ENCODE measurements at regions not wholly inside any gene's neighbourhood (a gene's known extent, or its start where the extent isn't known, plus 50 kb on each side); places are given as distances from the start of the nearest gene placed in this dataset.
"Not testable (repeated sequence)": the region's sequence is repeated elsewhere in the genome, so short reads cannot be mapped to it uniquely, and the experiment has no call there.

DNA sequence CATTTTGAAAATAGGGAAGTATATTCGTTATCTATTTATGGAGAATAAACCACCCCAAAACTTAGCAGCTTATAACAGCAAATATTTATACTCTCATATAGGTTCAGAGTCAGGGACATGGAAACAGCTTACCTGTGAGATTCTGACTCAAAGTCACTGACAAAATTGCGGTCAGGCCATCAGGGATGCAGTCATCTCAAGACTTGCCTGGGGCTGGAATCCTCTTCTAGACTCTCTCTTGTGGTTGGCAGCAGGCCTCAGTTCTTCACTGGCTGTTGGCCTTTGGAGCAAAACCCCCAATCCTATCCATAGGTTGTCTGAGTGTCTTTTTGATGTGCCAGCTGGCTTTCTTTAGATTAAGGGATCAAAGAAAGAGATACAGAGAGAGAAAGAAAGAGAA lies 275.6 kb downstream of the SEC61B start:
- no peaks in the 10 kb centered on the region for H3K27me3 ChIP-seq (ENCODE audit: control insufficient read depth, insufficient read depth, low read length)
- no peaks in the 10 kb centered on the region for H3K9me3 ChIP-seq (ENCODE audit: control insufficient read depth, insufficient read depth, low read length)
- no peak overlapping the region for H3K9ac ChIP-seq (ENCODE audit: low read depth, low read length)
- H3K4me3 ChIP-seq (ENCODE audit: low read depth, low read length), result no peak overlapping the region
- no peaks in the 10 kb centered on the region for H3K4me1 ChIP-seq (ENCODE audit: control insufficient read depth, insufficient read depth, low read length)
- no peaks in the 10 kb centered on the region for H3K36me3 ChIP-seq (ENCODE audit: control insufficient read depth, insufficient read depth, low read length)

DNA sequence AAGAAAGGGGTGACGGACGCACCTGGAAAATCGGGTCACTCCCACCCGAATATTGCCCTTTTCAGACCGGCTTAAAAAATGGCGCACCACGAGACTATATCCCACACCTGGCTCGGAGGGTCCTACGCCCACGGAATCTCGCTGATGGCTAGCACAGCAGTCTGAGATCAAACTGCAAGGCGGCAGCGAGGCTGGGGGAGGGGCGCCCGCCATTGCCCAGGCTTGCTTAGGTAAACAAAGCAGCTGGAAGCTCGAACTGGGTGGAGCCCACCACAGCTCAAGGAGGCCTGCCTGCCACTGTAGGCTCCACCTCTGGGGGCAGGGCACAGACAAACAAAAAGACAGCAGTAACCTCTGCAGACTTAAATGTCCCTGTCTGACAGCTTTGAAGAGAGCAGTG lies 276.9 kb downstream of the SEC61B start:
- not testable (repeated sequence) for H3K27me3 ChIP-seq (ENCODE audit: control insufficient read depth, insufficient read depth, low read length); H3K4me1 ChIP-seq (ENCODE audit: control insufficient read depth, insufficient read depth, low read length); H3K4me3 ChIP-seq (ENCODE audit: low read depth, low read length); H3K9me3 ChIP-seq (ENCODE audit: control insufficient read depth, insufficient read depth, low read length); H3K36me3 ChIP-seq (ENCODE audit: control insufficient read depth, insufficient read depth, low read length); H3K9ac ChIP-seq (ENCODE audit: low read depth, low read length)

DNA sequence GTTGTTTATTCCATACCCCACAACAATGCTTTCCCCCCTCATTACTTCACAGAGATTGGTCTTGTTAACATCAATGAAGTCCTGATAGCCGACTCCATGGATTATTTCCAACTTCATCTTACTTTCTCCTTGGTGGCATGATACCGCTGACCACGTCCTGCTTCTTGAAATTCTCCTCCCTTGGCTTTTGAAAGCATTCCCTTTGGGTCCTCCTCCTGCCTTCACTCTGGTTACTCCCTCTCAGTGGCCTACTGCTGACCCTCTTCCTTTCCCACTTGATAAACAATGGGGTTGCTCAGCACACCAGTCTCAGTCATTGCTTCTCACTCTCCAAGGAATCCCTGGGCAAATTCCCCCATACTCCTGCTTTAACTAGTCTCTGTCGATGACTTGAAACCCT lies 283.9 kb downstream of the SEC61B start:
- H3K27me3 ChIP-seq (ENCODE audit: control insufficient read depth, insufficient read depth, low read length), result no peaks in the 10 kb centered on the region
- H3K36me3 ChIP-seq (ENCODE audit: control insufficient read depth, insufficient read depth, low read length), result no peaks in the 10 kb centered on the region
- H3K4me3 ChIP-seq (ENCODE audit: low read depth, low read length), result no peak overlapping the region
- no peak overlapping the region for H3K9ac ChIP-seq (ENCODE audit: low read depth, low read length)
- H3K4me1 ChIP-seq (ENCODE audit: control insufficient read depth, insufficient read depth, low read length), result no peaks in the 10 kb centered on the region
- H3K9me3 ChIP-seq (ENCODE audit: control insufficient read depth, insufficient read depth, low read length), result no peaks in the 10 kb centered on the region

DNA sequence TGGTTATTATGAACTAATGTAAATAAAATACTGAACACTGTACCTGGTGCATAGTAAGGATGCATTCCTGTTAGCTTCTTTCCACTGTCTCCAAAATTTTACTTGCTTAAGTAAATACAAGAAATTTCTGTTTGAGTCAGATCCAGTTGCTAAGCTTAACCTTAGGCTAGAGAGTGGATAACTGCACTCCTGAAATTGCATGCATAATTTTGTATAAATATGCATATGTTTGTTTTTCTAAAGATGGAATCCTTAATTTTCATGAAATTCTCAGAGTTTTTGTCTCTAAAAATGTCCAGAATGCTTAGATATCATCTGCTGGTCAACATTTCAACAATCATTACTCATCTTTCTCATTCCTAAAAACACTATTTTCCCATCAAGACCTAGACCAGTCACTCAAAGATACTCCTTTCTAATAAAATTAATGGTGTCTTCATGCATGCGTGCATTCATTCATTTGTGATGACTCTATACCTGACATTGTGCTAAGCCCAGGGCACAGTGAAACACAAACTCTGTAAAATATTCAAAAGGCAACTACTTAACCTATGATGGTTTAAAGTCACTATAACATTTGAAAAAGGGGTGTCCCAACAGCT lies 284.8 kb downstream of the SEC61B start:
- no peaks in the 10 kb centered on the region for H3K4me1 ChIP-seq (ENCODE audit: control insufficient read depth, insufficient read depth, low read length)
- H3K27me3 ChIP-seq (ENCODE audit: control insufficient read depth, insufficient read depth, low read length), result no peaks in the 10 kb centered on the region
- H3K9ac ChIP-seq (ENCODE audit: low read depth, low read length), result no peak overlapping the region
- no peak overlapping the region for H3K4me3 ChIP-seq (ENCODE audit: low read depth, low read length)
- no peaks in the 10 kb centered on the region for H3K9me3 ChIP-seq (ENCODE audit: control insufficient read depth, insufficient read depth, low read length)
- no peaks in the 10 kb centered on the region for H3K36me3 ChIP-seq (ENCODE audit: control insufficient read depth, insufficient read depth, low read length)

DNA sequence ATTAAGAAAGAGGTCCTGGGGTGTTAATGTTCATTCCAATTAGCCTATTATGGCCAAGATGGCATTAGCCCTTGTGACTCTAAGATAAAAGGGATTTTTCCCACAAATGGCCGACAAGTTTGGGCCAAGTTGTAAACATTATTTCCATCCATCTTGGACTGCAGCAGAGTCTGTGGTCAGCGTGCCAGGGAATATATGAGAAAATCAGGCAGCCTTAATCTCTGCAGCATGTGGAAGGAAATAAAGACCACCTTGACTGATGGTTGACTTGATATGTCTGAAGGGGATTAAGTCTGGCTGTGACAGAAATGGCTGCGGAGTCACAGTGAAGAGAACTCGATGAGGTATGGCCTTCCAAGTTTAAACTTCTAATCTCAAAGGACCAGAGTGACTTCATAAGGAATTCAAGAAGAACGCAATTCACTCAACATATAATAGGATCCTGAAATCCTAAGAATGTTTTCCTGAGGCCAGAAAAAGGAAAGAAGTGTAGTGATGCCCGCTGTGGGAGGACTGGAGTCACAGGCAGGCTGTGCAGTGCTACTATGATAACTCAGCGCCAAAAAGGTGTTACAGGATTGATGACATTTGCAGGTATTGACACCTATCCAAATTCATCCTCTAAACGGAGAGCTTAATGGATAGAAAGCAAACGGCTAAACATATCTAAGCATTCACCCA lies 287.1 kb downstream of the SEC61B start:
- Histone ChIP-seq H3K36me3 (ENCODE audit: control insufficient read depth, insufficient read depth, low read length) (no peaks in the 10 kb centered on the region), H3K9me3 (ENCODE audit: control insufficient read depth, insufficient read depth, low read length) (no peaks in the 10 kb centered on the region), H3K4me3 (ENCODE audit: low read depth, low read length) (no peak overlapping the region), H3K27me3 (ENCODE audit: control insufficient read depth, insufficient read depth, low read length) (no peaks in the 10 kb centered on the region), H3K9ac (ENCODE audit: low read depth, low read length) (no peak overlapping the region), H3K4me1 (ENCODE audit: control insufficient read depth, insufficient read depth, low read length) (no peaks in the 10 kb centered on the region)

DNA sequence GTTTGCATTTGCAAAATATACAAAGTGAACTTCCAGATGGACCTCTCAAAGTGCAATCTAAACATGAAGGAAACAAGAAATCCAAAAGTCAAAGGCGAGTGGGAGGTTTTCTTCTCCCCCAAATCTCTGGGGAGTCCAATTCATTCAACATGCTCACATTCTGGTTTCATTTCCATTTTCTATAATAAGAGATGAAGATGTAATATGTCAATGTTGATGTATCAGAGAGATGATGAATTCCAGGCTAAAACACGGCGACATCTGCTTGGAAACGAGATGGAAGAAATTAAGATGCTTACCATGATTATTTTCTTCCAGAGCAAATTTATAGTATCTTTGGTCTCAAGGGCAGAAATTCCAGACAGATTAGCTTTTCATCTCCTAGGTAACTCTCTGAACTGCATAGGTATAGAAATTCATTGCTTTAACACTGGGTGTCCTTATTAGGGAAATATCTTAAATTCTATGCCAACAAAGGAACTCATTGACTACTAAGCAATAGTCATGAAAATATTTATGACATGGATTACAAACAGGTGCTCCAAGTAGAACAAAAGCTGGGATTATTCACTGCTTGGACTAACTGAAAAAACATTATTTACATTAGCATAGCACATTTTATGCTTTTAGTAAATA lies 287.9 kb downstream of the SEC61B start:
- H3K36me3 ChIP-seq (ENCODE audit: control insufficient read depth, insufficient read depth, low read length), result no peaks in the 10 kb centered on the region
- no peaks in the 10 kb centered on the region for H3K4me1 ChIP-seq (ENCODE audit: control insufficient read depth, insufficient read depth, low read length)
- no peaks in the 10 kb centered on the region for H3K27me3 ChIP-seq (ENCODE audit: control insufficient read depth, insufficient read depth, low read length)
- H3K4me3 ChIP-seq (ENCODE audit: low read depth, low read length), result no peak overlapping the region
- no peaks in the 10 kb centered on the region for H3K9me3 ChIP-seq (ENCODE audit: control insufficient read depth, insufficient read depth, low read length)
- no peak overlapping the region for H3K9ac ChIP-seq (ENCODE audit: low read depth, low read length)

DNA sequence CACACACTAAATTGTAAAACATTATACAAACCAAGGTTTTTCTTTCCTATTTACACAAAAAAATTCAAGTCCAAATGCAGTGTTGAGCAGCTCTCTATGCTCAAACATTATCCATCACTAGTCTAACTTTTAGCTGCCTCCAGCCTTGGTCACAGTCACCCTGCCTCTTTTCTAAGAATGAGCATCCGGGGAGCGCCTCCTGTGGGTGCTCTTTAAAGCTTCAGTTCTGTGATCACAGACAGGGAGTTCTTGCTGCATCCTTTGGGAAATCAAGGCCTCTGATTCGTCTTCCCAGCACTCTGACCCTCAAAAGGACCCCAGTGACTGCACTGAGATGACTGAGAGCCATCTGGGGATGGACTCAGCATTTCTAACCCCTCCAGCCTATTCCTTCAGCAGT lies 289.6 kb downstream of the SEC61B start:
- Histone ChIP-seq H3K4me3 (ENCODE audit: low read depth, low read length) (no peak overlapping the region), H3K9me3 (ENCODE audit: control insufficient read depth, insufficient read depth, low read length) (no peaks in the 10 kb centered on the region), H3K9ac (ENCODE audit: low read depth, low read length) (no peak overlapping the region), H3K4me1 (ENCODE audit: control insufficient read depth, insufficient read depth, low read length) (no peaks in the 10 kb centered on the region), H3K27me3 (ENCODE audit: control insufficient read depth, insufficient read depth, low read length) (no peaks in the 10 kb centered on the region), H3K36me3 (ENCODE audit: control insufficient read depth, insufficient read depth, low read length) (no peaks in the 10 kb centered on the region)

DNA sequence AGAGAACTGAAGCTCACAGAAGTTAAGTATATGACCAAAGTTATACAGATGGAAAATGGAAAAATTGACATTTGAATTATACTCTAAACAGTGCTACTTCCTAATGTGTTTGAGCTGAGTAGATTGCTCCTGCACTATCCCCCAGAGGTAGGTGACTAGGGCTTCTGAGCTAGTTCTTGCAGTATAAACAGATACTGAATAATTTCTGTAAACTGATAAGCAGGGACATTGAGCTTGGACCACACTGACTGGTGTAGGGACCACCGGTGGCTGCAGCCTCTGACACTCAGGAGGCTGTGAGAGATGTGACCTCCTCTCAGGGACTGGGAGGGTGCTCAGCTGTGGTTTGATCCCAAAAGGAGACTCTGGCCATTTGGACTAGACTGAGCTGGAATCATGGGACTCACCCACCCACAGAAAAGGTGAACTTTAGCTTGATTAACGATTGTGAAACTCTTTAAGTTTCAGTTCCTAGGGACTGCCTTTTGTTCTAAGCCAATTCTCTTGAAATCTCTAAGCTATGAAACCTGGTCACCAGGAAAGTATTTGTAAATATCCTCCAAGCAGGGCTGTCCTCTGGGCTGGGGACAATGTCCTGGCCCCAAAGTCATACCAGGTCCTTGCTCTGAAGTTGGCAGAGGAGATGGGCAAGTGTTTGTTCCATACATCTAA lies 291.5 kb downstream of the SEC61B start:
- Histone ChIP-seq H3K9me3 (ENCODE audit: control insufficient read depth, insufficient read depth, low read length) (no peaks in the 10 kb centered on the region), H3K4me1 (ENCODE audit: control insufficient read depth, insufficient read depth, low read length) (no peaks in the 10 kb centered on the region), H3K36me3 (ENCODE audit: control insufficient read depth, insufficient read depth, low read length) (no peaks in the 10 kb centered on the region), H3K4me3 (ENCODE audit: low read depth, low read length) (no peak overlapping the region), H3K27me3 (ENCODE audit: control insufficient read depth, insufficient read depth, low read length) (no peaks in the 10 kb centered on the region), H3K9ac (ENCODE audit: low read depth, low read length) (no peak overlapping the region)

DNA sequence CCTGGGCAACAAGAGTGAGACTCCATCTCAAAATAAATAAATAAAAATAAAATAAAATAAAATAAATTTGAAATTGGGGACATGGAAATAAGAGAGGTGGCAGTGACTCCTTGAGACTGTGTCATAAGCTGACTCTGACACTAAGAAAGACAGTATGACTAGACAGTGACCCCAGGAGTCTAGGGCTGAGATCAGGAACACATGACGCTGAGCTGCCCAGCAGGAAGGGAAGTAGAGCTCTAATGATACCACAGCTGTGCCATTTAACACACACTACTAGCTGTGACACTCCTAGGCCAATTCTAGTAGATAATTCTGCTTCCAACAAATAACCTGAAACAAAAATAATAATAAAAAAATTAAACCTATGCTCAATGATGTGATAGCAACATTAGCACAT lies 293.0 kb downstream of the SEC61B start:
- Histone ChIP-seq H3K27me3 (ENCODE audit: control insufficient read depth, insufficient read depth, low read length) (no peaks in the 10 kb centered on the region), H3K36me3 (ENCODE audit: control insufficient read depth, insufficient read depth, low read length) (no peaks in the 10 kb centered on the region), H3K4me1 (ENCODE audit: control insufficient read depth, insufficient read depth, low read length) (no peaks in the 10 kb centered on the region)

DNA sequence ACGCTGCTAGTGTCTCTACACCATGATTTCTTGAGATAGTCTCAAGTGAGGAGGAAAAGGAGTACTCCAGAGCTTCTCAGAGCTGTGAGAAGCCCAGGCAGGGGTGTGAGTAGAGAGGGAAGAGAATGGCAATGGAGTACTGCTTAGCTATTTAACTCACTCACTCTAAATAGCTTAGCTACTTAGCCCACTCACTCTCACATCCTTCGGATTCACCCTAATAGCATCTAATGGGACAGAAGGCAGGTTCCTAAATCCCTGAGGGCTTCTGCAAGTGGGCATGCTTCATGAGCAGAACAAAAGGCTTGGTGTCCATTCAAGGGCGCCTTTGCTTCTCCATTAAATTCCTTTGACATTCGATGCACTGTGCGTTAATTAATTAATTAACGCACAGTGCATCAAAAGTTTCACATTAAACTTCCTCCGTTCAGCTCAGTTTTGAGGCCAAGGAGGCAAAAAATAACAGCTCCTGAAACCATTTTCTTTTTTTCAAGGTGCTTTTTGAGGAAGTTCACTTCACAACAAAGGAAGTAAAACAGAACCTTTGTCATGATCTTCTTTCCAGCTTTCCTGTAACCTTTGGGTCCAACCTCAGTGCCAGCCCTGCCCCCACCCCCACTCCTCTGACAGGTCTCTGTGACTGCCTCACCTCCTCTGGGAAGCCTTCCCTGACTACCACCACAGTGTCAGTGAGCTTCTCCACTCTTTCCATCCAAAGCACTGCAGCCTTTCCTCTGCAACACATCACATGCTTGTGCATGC lies 294.0 kb downstream of the SEC61B start:
- H3K4me3 ChIP-seq (ENCODE audit: low read depth, low read length), result no peak overlapping the region
- H3K4me1 ChIP-seq (ENCODE audit: control insufficient read depth, insufficient read depth, low read length), result no peaks in the 10 kb centered on the region
- H3K36me3 ChIP-seq (ENCODE audit: control insufficient read depth, insufficient read depth, low read length), result no peaks in the 10 kb centered on the region
- no peaks in the 10 kb centered on the region for H3K27me3 ChIP-seq (ENCODE audit: control insufficient read depth, insufficient read depth, low read length)
- no peaks in the 10 kb centered on the region for H3K9me3 ChIP-seq (ENCODE audit: control insufficient read depth, insufficient read depth, low read length)
- H3K9ac ChIP-seq (ENCODE audit: low read depth, low read length), result no peak overlapping the region

More for the DNA sequence above, 293.0 kb downstream of the SEC61B start:
- Histone ChIP-seq H3K4me3 (ENCODE audit: low read depth, low read length) (no peak overlapping the region), H3K9me3 (ENCODE audit: control insufficient read depth, insufficient read depth, low read length) (no peaks in the 10 kb centered on the region), H3K9ac (ENCODE audit: low read depth, low read length) (no peak overlapping the region)

DNA sequence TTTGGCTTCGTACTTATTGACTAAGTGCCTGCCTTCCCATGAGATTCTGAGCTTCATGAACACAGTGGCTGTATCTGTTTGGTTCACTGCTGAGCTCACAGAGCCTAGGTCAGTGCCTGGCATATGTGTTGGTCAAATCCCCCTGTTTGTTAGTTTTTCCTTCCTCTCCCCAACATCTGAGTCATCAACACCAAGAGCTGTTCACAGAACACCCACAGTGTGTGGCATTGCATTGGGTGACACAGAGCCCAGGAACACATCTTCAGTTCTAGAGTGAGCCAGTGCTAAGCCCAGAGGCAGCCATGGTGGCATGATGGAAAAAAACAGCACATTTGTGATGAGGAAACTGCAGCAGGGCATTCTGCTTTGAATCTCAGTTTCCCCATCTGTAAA lies 294.6 kb downstream of the SEC61B start:
- Histone ChIP-seq H3K27me3 (ENCODE audit: control insufficient read depth, insufficient read depth, low read length) (no peaks in the 10 kb centered on the region), H3K4me3 (ENCODE audit: low read depth, low read length) (no peak overlapping the region), H3K4me1 (ENCODE audit: control insufficient read depth, insufficient read depth, low read length) (no peaks in the 10 kb centered on the region), H3K36me3 (ENCODE audit: control insufficient read depth, insufficient read depth, low read length) (no peaks in the 10 kb centered on the region), H3K9ac (ENCODE audit: low read depth, low read length) (no peak overlapping the region), H3K9me3 (ENCODE audit: control insufficient read depth, insufficient read depth, low read length) (no peaks in the 10 kb centered on the region)
